Brain microvascular endothelial cell (primary cell): ENCODE measurements at regions not wholly inside any gene's neighbourhood (a gene's known extent, or its start where the extent isn't known, plus 50 kb on each side); places are given as distances from the start of the nearest gene placed in this dataset.

ENCODE experiments used
- DNase-seq: peaks from one replicate; pipeline ENCODE4 v3.0.0-alpha.2; 2020
- H3K27ac ChIP-seq: fragments of 250-450 bp; sonication (Bioruptor Pico); 2 replicates; pipeline ENCODE4 v1.5.1; 2020; ENCODE audit warnings: mild to moderate bottlenecking, moderate library complexity
- H3K27me3 ChIP-seq: fragments of 250-450 bp; sonication (Bioruptor Pico); replicated peaks from 2 replicates; pipeline ENCODE4 v1.5.1; 2020; ENCODE audit warnings: mild to moderate bottlenecking
- H3K36me3 ChIP-seq: fragments of 250-450 bp; sonication (Bioruptor Pico); replicated peaks from 2 replicates; pipeline ENCODE4 v1.5.1; 2020; ENCODE audit warnings: mild to moderate bottlenecking
- H3K4me3 ChIP-seq: 2 replicates; pipeline ENCODE4 v1.5.1; 2011; ENCODE audit warnings: low read depth, mild to moderate bottlenecking, control low read depth, low read length, moderate library complexity
- CTCF ChIP-seq: IDR thresholded peaks from 2 replicates; pipeline ENCODE4 v1.5.1; 2011; ENCODE audit warnings: low read depth, mild to moderate bottlenecking, moderate library complexity, low read length, control low read depth, inconsistent platforms; ENCODE audit errors: missing control alignments
- in situ Hi-C: cut with HindIII; loops from 2 replicates; pipeline ENCODE4 v1.10.0; 2017; ENCODE audit warnings: low sequenced_read_pairs, low pct_ligation_motif_present

GRCh38 chr1:110731529-110731928 is 56.8 kb upstream of the KCNA3 start:
- no peak for TF ChIP-seq CTCF
- no peak overlapping the region for H3K27ac ChIP-seq
- in situ Hi-C loops = no loop called here
- no peak overlapping the region for H3K4me3 ChIP-seq
- no peaks in the 10 kb centered on the region for H3K27me3 ChIP-seq
- no peak for DNase-seq
- no peaks in the 10 kb centered on the region for H3K36me3 ChIP-seq

GRCh38 chr1:110728388-110729001 is 53.8 kb upstream of the KCNA3 start:
- Histone ChIP-seq H3K27ac (no peak overlapping the region), H3K27me3 (no peaks in the 10 kb centered on the region), H3K36me3 (no peaks in the 10 kb centered on the region), H3K4me3 (no peak overlapping the region)
- in situ Hi-C loops = no loop called here
- TF ChIP-seq CTCF = no peak
- DNase-seq = no peak

- Histone ChIP-seq H3K27me3 (no peaks in the 10 kb centered on the region), H3K4me3 (no peak overlapping the region), H3K27ac (no peak overlapping the region), H3K36me3 (no peaks in the 10 kb centered on the region)
- no peak for DNase-seq
- TF ChIP-seq CTCF = no peak
- in situ Hi-C loops = no loop called here
These were observed 52.5 kb upstream of the KCNA3 start for GRCh38 chr1:110727246-110727645.

GRCh38 chr1:110726755-110727154 is 52.0 kb upstream of the KCNA3 start:
- Histone ChIP-seq H3K36me3 (no peaks in the 10 kb centered on the region), H3K27ac (no peak overlapping the region), H3K27me3 (no peaks in the 10 kb centered on the region), H3K4me3 (no peak overlapping the region)
- no peak for TF ChIP-seq CTCF
- no peak for DNase-seq
- in situ Hi-C loops = no loop called here
